CD4-positive, CD25-positive, alpha-beta regulatory T cell (primary cell): ENCODE measurements at regions not wholly inside any gene's neighbourhood (a gene's known extent, or its start where the extent isn't known, plus 50 kb on each side); places are given as distances from the start of the nearest gene placed in this dataset.

Experiments used
- ATAC-seq, 2 donors: fragments of 150-1000 bp; cut with Tn5 transposase; one replicate each; pipeline ENCODE4 v1.10.0; 2021; ENCODE audit warnings: low read depth in 2 of 2, moderate number of reproducible peaks in 2 of 2, moderate library complexity in 1 of 2
- DNase-seq, 3 donors: peaks; one replicate each; pipeline versions ENCODE4 v3.0.0 to v3.0.0-alpha.2; 2012 to 2022; ENCODE audit warnings: mixed read lengths in 1 of 3
- H3K27ac ChIP-seq: one replicate; pipeline ENCODE4 v1.7.0; 2013; ENCODE audit warnings: mild to moderate bottlenecking, low read length; ENCODE audit not compliant: insufficient read depth, poor library complexity, severe bottlenecking
- H3K27me3 ChIP-seq: one replicate; pipeline ENCODE4 v1.7.0; 2013; ENCODE audit warnings: low read length; ENCODE audit not compliant: control insufficient read depth, insufficient read depth
- H3K36me3 ChIP-seq: one replicate; pipeline ENCODE4 v1.7.0; 2013; ENCODE audit warnings: mild to moderate bottlenecking, low read length, moderate library complexity; ENCODE audit not compliant: control insufficient read depth, insufficient read depth
- H3K4me1 ChIP-seq: 2 replicates; pipeline ENCODE4 v1.7.0; 2013; ENCODE audit warnings: mild to moderate bottlenecking, low read length; ENCODE audit not compliant: insufficient read depth, control insufficient read depth, poor library complexity, severe bottlenecking
- H3K4me3 ChIP-seq: one replicate; pipeline ENCODE4 v1.7.0; 2013; ENCODE audit warnings: low read depth, mild to moderate bottlenecking, low read length, moderate library complexity
- H3K9me3 ChIP-seq, 2 experiments: 1 replicate in 1 of 2; 2 replicates in 1 of 2; pipeline ENCODE4 v1.7.0; 2013; ENCODE audit warnings: low read length in 2 of 2, mild to moderate bottlenecking in 1 of 2, moderate library complexity in 1 of 2; ENCODE audit not compliant: control insufficient read depth in 2 of 2
- H3K27ac Mint-ChIP-seq, 3 donors: one replicate each; pipeline ENCODE4 v1.8.0; 2020 to 2022; ENCODE audit warnings: mild to moderate bottlenecking in 3 of 3, mixed read lengths in 3 of 3, moderate library complexity in 2 of 3
- H3K27me3 Mint-ChIP-seq: one replicate; pipeline ENCODE4 v1.8.0; 2022; ENCODE audit warnings: mild to moderate bottlenecking, mixed read lengths
- H3K36me3 Mint-ChIP-seq: one replicate; pipeline ENCODE4 v1.8.0; 2020; ENCODE audit warnings: mixed read lengths
- H3K4me1 Mint-ChIP-seq, 4 donors: one replicate each; pipeline ENCODE4 v1.8.0; 2020 to 2022; ENCODE audit warnings: mixed read lengths in 4 of 4, mild to moderate bottlenecking in 1 of 4
- H3K4me3 Mint-ChIP-seq, 4 donors: one replicate each; pipeline ENCODE4 v1.8.0; 2020 to 2022; ENCODE audit warnings: mild to moderate bottlenecking in 4 of 4, mixed read lengths in 4 of 4, moderate library complexity in 3 of 4
- H3K9me3 Mint-ChIP-seq, 7 donors: one replicate each; pipeline ENCODE4 v1.8.0; 2020 to 2022; ENCODE audit warnings: mixed read lengths in 7 of 7, mild to moderate bottlenecking in 3 of 7, moderate library complexity in 2 of 7

DNA sequence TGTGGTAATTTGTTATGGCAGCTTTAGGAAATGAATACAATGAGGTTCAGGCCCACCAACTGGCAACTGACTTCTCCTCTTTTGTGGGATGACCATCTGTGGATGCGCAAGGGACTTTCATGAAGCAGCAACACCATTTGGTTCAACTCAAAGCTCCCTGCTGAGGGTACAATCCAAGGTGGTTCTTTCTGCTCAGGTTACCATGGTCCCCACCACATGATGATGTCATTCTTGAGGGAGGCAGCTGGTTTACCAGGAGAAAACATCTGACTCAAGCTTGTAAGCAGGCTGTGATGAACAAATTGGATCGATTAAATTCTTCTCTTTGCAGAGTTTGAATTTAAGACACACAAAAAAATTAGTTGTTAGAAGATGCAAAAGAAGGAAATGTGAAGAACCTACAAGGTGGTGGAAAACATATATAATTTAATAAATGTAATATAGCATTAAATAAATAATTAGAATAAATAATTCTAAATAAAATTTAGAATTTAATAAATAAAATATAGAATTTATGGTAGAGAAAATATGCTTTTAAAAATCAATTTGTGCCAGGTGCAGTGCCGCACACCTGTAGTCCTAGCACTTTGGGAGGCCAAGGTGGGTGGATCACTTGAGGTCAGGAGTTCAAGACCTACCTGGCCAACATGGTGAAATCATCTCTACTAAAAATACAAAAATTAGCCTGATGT, 67.6 kb upstream of the ANKFN1 start:
- H3K27ac ChIP-seq: no peak overlapping the region
- no peaks in the 10 kb centered on the region for H3K4me1 Mint-ChIP-seq
- H3K4me1 ChIP-seq: no peaks in the 10 kb centered on the region
- H3K36me3 ChIP-seq: no peaks in the 10 kb centered on the region
- no peak overlapping the region for H3K4me3 Mint-ChIP-seq
- peaks cover 0 to 6% (median 0%) of the 10 kb centered on the region in 7 donors for H3K9me3 Mint-ChIP-seq
- no peaks in the 10 kb centered on the region for H3K9me3 ChIP-seq
- ATAC-seq (no peak), DNase-seq (no peak)
- no peaks in the 10 kb centered on the region for H3K27me3 Mint-ChIP-seq
- no peak overlapping the region for H3K4me3 ChIP-seq
- H3K36me3 Mint-ChIP-seq: no peaks in the 10 kb centered on the region
- H3K27ac Mint-ChIP-seq: no peak overlapping the region
- H3K27me3 ChIP-seq: no peaks in the 10 kb centered on the region

DNA sequence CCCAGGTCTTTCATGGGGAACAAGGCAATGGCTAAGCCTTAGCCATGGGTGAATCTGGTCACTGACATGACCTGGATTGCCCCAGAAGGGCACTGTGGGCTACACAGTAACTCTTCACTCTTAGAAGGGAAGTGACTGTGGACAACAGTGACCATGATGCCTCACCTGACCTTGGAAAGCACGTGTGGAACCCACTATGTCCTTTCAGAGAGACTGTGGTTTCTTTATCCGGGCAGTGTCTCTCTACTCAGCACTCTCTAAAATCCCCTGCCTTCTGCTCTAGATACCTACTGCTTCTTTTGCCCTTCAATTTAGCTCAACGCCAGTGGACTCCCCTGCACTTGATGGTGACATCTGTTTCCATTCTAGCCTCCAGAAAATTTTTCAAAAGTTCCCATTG, 66.1 kb upstream of the ANKFN1 start:
- ATAC-seq (no peak), DNase-seq (no peak)
- Histone ChIP-seq H3K27me3 (no peaks in the 10 kb centered on the region), H3K36me3 (no peaks in the 10 kb centered on the region), H3K27ac (no peak overlapping the region), H3K9me3 (no peaks in the 10 kb centered on the region), H3K4me1 (no peaks in the 10 kb centered on the region), H3K4me3 (no peak overlapping the region)
- H3K4me3 Mint-ChIP-seq: no peak overlapping the region
- H3K27me3 Mint-ChIP-seq: no peaks in the 10 kb centered on the region
- H3K36me3 Mint-ChIP-seq: no peaks in the 10 kb centered on the region
- H3K4me1 Mint-ChIP-seq: no peaks in the 10 kb centered on the region
- H3K9me3 Mint-ChIP-seq: peaks cover 0 to 6% (median 0%) of the 10 kb centered on the region in 7 donors
- no peak overlapping the region for H3K27ac Mint-ChIP-seq

DNA sequence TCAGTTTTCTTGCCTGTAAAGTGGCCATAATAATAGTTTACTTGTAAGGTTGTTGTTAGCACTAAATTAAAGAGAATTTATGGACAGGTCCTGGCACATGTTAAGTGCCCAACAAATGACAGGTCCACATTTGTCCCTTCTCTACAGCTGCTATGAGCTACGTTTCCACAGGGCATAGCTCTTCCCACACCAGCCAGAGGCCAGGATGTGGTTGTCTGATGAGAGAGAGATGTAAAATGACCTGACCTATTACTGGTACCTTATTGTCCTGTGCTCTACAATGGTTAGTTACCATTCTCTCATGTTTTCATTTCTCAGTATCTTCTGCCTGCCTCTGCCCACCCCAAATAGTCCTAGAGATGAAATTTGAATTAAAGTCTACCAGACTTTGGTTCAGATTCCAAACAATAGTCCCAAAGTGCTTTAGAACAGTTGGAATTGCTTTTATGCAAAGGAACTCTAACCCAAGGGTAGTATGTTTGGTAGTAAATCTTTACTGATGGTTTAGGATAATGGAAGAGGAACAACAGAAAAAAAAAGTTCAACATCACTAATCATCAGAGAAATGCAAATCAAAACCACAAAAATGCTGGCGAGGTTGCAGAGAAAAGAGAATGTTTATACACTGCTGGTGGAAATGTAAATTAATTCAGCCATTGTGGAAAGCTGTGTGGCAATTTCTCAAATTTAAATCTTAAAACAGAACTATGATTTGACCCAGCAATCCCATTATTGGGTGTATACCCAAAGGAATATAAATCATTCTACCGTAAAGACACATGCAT, 57.1 kb upstream of the ANKFN1 start:
- peaks cover 0 to 4% (median 0%) of the 10 kb centered on the region in 7 donors for H3K9me3 Mint-ChIP-seq
- H3K4me1 ChIP-seq: no peaks in the 10 kb centered on the region
- no peak overlapping the region for H3K4me3 Mint-ChIP-seq
- no peaks in the 10 kb centered on the region for H3K36me3 ChIP-seq
- H3K4me1 Mint-ChIP-seq: no peaks in the 10 kb centered on the region
- no peak overlapping the region for H3K27ac Mint-ChIP-seq
- no peaks in the 10 kb centered on the region for H3K9me3 ChIP-seq
- ATAC-seq (no peak), DNase-seq (no peak)
- H3K4me3 ChIP-seq: no peak overlapping the region
- H3K27me3 Mint-ChIP-seq: peaks cover 6% of the 10 kb centered on the region
- H3K36me3 Mint-ChIP-seq: no peaks in the 10 kb centered on the region
- no peaks in the 10 kb centered on the region for H3K27me3 ChIP-seq
- H3K27ac ChIP-seq: no peak overlapping the region

DNA sequence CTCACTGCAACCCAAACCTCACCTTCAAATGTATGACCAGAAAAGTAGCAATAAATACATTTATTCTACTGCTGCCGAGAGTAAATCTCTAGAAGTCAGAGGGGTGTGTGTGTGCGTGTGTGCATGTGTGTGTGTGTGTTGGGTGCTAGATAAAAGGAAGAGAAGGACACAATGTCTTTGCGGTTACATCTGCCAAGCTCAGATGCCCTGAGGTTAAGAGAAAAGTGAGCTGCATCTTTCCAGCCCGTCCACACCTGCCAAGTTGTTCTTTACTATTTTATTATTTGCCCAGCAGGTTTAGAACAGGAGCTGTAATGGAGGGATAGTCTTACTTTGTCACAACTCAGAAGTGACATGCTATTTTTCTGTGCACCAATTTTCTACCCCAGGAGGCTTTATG, 54.5 kb upstream of the ANKFN1 start:
- Mint-ChIP-seq H3K36me3 (no peaks in the 10 kb centered on the region), H3K27ac (no peak overlapping the region), H3K27me3 (peaks cover 6% of the 10 kb centered on the region), H3K9me3 (peaks cover 0 to 3% (median 0%) of the 10 kb centered on the region in 7 donors), H3K4me1 (no peaks in the 10 kb centered on the region), H3K4me3 (no peak overlapping the region)
- Histone ChIP-seq H3K27me3 (no peaks in the 10 kb centered on the region), H3K9me3 (no peaks in the 10 kb centered on the region), H3K4me1 (no peaks in the 10 kb centered on the region), H3K36me3 (no peaks in the 10 kb centered on the region), H3K27ac (no peak overlapping the region), H3K4me3 (no peak overlapping the region)
- no peak for DNase-seq
- ATAC-seq: no peak

DNA sequence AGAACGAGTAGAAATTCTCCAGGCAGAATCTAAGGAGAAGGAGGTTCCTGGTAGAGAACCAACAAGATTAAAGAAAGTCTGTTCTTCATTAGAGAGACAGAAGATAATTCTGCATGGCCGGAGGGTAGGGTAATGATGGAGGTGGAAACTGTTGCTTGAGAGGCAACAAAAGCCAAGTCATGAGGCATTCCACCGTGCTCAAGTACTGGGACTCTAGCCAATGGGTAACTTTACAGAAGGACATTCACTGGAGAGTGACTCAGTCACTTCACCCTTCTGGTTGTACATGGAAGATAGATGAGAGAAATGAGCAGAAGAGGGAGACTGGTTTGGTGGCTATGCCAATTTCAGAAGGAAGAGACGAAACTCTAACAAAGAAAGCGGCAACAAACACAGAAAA, 53.6 kb upstream of the ANKFN1 start:
- no peak overlapping the region for H3K27ac Mint-ChIP-seq
- peaks cover 0 to 2% (median 0%) of the 10 kb centered on the region in 7 donors for H3K9me3 Mint-ChIP-seq
- no peaks in the 10 kb centered on the region for H3K36me3 Mint-ChIP-seq
- Histone ChIP-seq H3K9me3 (no peaks in the 10 kb centered on the region), H3K27ac (no peak overlapping the region), H3K36me3 (no peaks in the 10 kb centered on the region), H3K4me3 (no peak overlapping the region), H3K4me1 (no peaks in the 10 kb centered on the region), H3K27me3 (no peaks in the 10 kb centered on the region)
- DNase-seq (no peak), ATAC-seq (no peak)
- peak overlapping the region in 1 of 4 donors; percentile 15 for H3K4me3 Mint-ChIP-seq
- no peaks in the 10 kb centered on the region for H3K4me1 Mint-ChIP-seq
- H3K27me3 Mint-ChIP-seq: peaks cover 6% of the 10 kb centered on the region
